ENCODE measurements at regions not wholly inside any gene's neighbourhood (a gene's known extent, or its start where the extent isn't known, plus 50 kb on each side); places are given as distances from the start of the nearest gene placed in this dataset.

DNA sequence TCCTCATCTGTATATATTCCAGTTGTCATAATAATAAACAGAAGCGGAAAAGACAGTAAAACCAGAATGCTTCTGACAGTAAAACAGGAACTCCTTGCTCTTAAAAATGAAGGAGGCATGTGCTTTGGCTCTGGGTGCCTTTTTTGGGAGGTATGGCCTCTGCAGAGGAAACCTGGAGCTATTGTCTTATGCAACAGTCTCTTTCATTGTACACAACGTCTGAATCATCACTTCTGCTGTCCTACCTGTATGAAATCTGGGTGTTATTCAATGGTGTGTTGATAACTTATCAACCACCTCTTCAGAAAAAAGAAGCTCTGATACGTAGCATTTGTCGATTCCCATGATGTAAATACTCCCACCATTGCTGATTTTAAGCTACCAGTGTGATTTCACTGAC lies 64.8 kb downstream of the CDCA7 start:
- H2AFZ ChIP-seq (ENCODE audit: low read length), result no peak overlapping the region
- TF ChIP-seq, protein P1, sequence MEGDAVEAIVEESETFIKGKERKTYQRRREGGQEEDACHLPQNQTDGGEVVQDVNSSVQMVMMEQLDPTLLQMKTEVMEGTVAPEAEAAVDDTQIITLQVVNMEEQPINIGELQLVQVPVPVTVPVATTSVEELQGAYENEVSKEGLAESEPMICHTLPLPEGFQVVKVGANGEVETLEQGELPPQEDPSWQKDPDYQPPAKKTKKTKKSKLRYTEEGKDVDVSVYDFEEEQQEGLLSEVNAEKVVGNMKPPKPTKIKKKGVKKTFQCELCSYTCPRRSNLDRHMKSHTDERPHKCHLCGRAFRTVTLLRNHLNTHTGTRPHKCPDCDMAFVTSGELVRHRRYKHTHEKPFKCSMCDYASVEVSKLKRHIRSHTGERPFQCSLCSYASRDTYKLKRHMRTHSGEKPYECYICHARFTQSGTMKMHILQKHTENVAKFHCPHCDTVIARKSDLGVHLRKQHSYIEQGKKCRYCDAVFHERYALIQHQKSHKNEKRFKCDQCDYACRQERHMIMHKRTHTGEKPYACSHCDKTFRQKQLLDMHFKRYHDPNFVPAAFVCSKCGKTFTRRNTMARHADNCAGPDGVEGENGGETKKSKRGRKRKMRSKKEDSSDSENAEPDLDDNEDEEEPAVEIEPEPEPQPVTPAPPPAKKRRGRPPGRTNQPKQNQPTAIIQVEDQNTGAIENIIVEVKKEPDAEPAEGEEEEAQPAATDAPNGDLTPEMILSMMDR (conservative IDR thresholded peaks at IDR 0.05; ENCODE audit: low read length), result no peak
- no peak for TF ChIP-seq EZH2phosphoT487 (IDR thresholded peaks at IDR 0.05; ENCODE audit: borderline replicate concordance)
- no peak overlapping the region for H3K4me3 ChIP-seq (ENCODE audit: low read length, poor library complexity, severe bottlenecking)
- no peaks in the 10 kb centered on the region for H3K9me3 ChIP-seq (ENCODE audit: insufficient read depth, low read depth, low read length)
- no peaks in the 10 kb centered on the region for H4K20me1 ChIP-seq (ENCODE audit: insufficient read depth, low read length, poor library complexity, severe bottlenecking)
- no peaks in the 10 kb centered on the region for H3K4me1 ChIP-seq (ENCODE audit: insufficient read depth, low read length, poor library complexity, severe bottlenecking)
- H3K4me2 ChIP-seq (ENCODE audit: low read depth, low read length, poor library complexity, severe bottlenecking), result no peak overlapping the region
- no peaks in the 10 kb centered on the region for H3K27me3 ChIP-seq (ENCODE audit: insufficient read depth, low read length, poor library complexity, severe bottlenecking)
- H3K9ac ChIP-seq (ENCODE audit: low read depth, low read length, poor library complexity, severe bottlenecking), result no peak overlapping the region
- no peaks in the 10 kb centered on the region for H3K79me2 ChIP-seq (ENCODE audit: insufficient read depth, low read length)
- H3F3A ChIP-seq (ENCODE audit: low read depth), result no peaks in the 10 kb centered on the region
- H3K36me3 ChIP-seq (ENCODE audit: insufficient read depth, low read length), result no peaks in the 10 kb centered on the region
- no peaks in the 10 kb centered on the region for H3K9me2 ChIP-seq (replicated peaks; ENCODE audit: low read depth, low read length)

DNA sequence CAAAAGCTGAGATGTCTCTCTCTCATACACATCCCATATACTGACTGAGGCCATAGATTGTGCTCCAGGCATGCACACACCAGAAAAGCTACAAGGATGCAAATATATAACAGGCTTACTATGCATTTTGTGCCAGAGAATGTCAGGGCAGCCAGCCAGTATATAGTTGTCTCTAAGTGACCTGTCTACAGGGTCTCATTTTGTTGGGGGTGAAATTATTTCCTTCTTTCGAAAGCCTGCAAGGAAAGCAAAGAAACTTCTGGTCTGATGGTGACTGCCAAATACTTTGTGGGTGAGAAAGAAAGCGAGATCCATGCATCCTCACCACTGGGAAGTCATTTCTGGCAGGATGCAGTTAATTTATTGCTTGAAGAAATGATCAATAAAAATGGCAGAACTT lies 70.2 kb downstream of the CDCA7 start:
- no peak overlapping the region for H2AFZ ChIP-seq (ENCODE audit: low read length)
- no peaks in the 10 kb centered on the region for H3K27me3 ChIP-seq (ENCODE audit: insufficient read depth, low read length, poor library complexity, severe bottlenecking)
- TF ChIP-seq, protein P1 (conservative IDR thresholded peaks at IDR 0.05; ENCODE audit: low read length), result no peak
- TF ChIP-seq EZH2phosphoT487 (IDR thresholded peaks at IDR 0.05; ENCODE audit: borderline replicate concordance), result no peak
- H4K20me1 ChIP-seq (ENCODE audit: insufficient read depth, low read length, poor library complexity, severe bottlenecking), result no peaks in the 10 kb centered on the region
- H3F3A ChIP-seq (ENCODE audit: low read depth), result no peaks in the 10 kb centered on the region
- H3K79me2 ChIP-seq (ENCODE audit: insufficient read depth, low read length), result no peaks in the 10 kb centered on the region
- H3K4me1 ChIP-seq (ENCODE audit: insufficient read depth, low read length, poor library complexity, severe bottlenecking), result no peaks in the 10 kb centered on the region
- no peak overlapping the region for H3K4me3 ChIP-seq (ENCODE audit: low read length, poor library complexity, severe bottlenecking)
- H3K36me3 ChIP-seq (ENCODE audit: insufficient read depth, low read length), result no peaks in the 10 kb centered on the region
- H3K4me2 ChIP-seq (ENCODE audit: low read depth, low read length, poor library complexity, severe bottlenecking), result no peak overlapping the region
- H3K9me2 ChIP-seq (replicated peaks; ENCODE audit: low read depth, low read length), result no peaks in the 10 kb centered on the region
- no peaks in the 10 kb centered on the region for H3K9me3 ChIP-seq (ENCODE audit: insufficient read depth, low read depth, low read length)
- H3K9ac ChIP-seq (ENCODE audit: low read depth, low read length, poor library complexity, severe bottlenecking), result no peak overlapping the region

DNA sequence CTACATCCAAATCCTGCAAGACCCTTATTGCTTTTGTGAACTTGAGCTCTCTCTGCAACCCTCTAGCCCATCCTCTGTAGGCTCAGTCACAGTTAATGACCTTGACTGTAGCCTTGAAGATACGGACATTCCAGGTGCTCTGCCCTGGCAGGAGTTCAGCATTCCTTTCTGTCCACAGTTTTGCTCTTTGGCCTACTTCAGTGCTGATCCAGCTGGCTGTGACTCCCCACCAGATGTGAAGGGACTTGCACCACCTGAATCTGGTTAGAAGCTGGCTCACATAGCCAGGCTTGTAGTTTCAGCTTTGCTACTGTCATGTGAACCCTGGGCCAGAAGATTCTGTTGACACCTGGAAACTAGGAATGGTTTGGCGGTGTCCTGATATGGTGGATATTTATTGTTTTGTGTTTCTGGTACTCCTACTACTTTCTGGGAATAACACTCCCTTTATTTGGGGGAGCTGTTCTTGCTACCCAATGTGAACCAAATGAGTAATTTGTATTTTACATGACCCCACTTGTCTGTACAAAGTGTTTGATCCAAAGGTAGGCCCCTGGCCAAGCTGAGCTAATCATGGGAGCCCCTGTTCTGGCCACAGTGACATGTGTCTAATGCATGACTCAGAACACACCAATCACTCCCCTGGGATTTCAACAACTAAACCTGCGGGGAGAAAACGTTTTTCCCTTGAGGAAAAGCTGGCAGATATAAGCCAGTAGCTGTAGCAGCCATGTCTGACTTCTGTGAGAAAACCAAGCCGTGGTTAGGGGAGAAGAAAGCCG lies 73.4 kb downstream of the CDCA7 start:
- Histone ChIP-seq H3K4me3 (ENCODE audit: low read length, poor library complexity, severe bottlenecking) (no peak overlapping the region), H3K27me3 (ENCODE audit: insufficient read depth, low read length, poor library complexity, severe bottlenecking) (no peaks in the 10 kb centered on the region), H3K9me3 (ENCODE audit: insufficient read depth, low read depth, low read length) (no peaks in the 10 kb centered on the region), H3K9ac (ENCODE audit: low read depth, low read length, poor library complexity, severe bottlenecking) (no peak overlapping the region), H3K9me2 (replicated peaks; ENCODE audit: low read depth, low read length) (no peaks in the 10 kb centered on the region), H3F3A (ENCODE audit: low read depth) (no peaks in the 10 kb centered on the region), H3K4me1 (ENCODE audit: insufficient read depth, low read length, poor library complexity, severe bottlenecking) (peaks cover 4% of the 10 kb centered on the region), H3K4me2 (ENCODE audit: low read depth, low read length, poor library complexity, severe bottlenecking) (no peak overlapping the region), H3K79me2 (ENCODE audit: insufficient read depth, low read length) (no peaks in the 10 kb centered on the region), H3K36me3 (ENCODE audit: insufficient read depth, low read length) (no peaks in the 10 kb centered on the region), H2AFZ (ENCODE audit: low read length) (no peak overlapping the region), H4K20me1 (ENCODE audit: insufficient read depth, low read length, poor library complexity, severe bottlenecking) (no peaks in the 10 kb centered on the region)
- no peak for TF ChIP-seq EZH2phosphoT487 (IDR thresholded peaks at IDR 0.05; ENCODE audit: borderline replicate concordance)
- TF ChIP-seq, protein P1 (conservative IDR thresholded peaks at IDR 0.05; ENCODE audit: low read length), result no peak
